SK-N-SH treated with all-trans-retinoic acid at 6 μM for 48 hours (cell line): ENCODE measurements at regions not wholly inside any gene's neighbourhood (a gene's known extent, or its start where the extent isn't known, plus 50 kb on each side); places are given as distances from the start of the nearest gene placed in this dataset.

ENCODE experiments used
- ATAC-seq: fragments of 200-7000 bp; cut with Tn5 transposase; 3 replicates; pipeline ENCODE4 v1.9.1; 2020; ENCODE audit warnings: mild to moderate bottlenecking, moderate library complexity
- ARNTL ChIP-seq: fragments of 450-650 bp; formaldehyde crosslinking; IDR thresholded peaks from 2 replicates; pipeline ENCODE4 v1.5.0; 2020; ENCODE audit warnings: low read depth, mild to moderate bottlenecking, moderate library complexity, borderline replicate concordance
- CSDC2 ChIP-seq: fragments of 250-450 bp; sonication (Bioruptor Pico); IDR thresholded peaks from 2 replicates; pipeline ENCODE4 v1.5.0; 2020; ENCODE audit warnings: mild to moderate bottlenecking, moderate library complexity
- ESRRG ChIP-seq: fragments of 250-450 bp; sonication (Bioruptor Pico); IDR thresholded peaks from 2 replicates; pipeline ENCODE4 v1.6.1; 2021; ENCODE audit warnings: mild to moderate bottlenecking
- GLIS3 ChIP-seq: fragments of 250-450 bp; sonication (Bioruptor Pico); IDR thresholded peaks from 2 replicates; pipeline ENCODE4 v1.5.0; 2020; ENCODE audit warnings: mild to moderate bottlenecking, moderate library complexity
- ISL1 ChIP-seq: fragments of 250-450 bp; sonication (Bioruptor Pico); IDR thresholded peaks from 2 replicates; pipeline ENCODE4 v2.1.2; 2022; ENCODE audit warnings: mild to moderate bottlenecking, moderate library complexity
- OSR1 ChIP-seq: fragments of 250-450 bp; sonication (Bioruptor Pico); IDR thresholded peaks from 2 replicates; pipeline ENCODE4 v1.8.0; 2022; ENCODE audit warnings: moderate library complexity, mild to moderate bottlenecking, inconsistent platforms
- PATZ1 ChIP-seq: fragments of 250-450 bp; sonication (Bioruptor Pico); IDR thresholded peaks from 2 replicates; pipeline ENCODE4 v1.8.0; 2020; ENCODE audit warnings: mild to moderate bottlenecking, moderate library complexity, borderline replicate concordance
- POU6F1 ChIP-seq: fragments of 250-450 bp; sonication (Bioruptor Pico); IDR thresholded peaks from 2 replicates; pipeline ENCODE4 v1.8.0; 2021; ENCODE audit warnings: low read depth, mild to moderate bottlenecking, moderate library complexity, borderline replicate concordance
- RARB ChIP-seq: fragments of 250-450 bp; sonication (Bioruptor Pico); IDR thresholded peaks from 2 replicates; pipeline ENCODE4 v1.8.0; 2021; ENCODE audit warnings: mild to moderate bottlenecking, moderate library complexity
- SNAI2 ChIP-seq: fragments of 250-450 bp; sonication (Bioruptor Pico); IDR thresholded peaks from 2 replicates; pipeline ENCODE4 v1.5.0; 2020; ENCODE audit warnings: mild to moderate bottlenecking, moderate library complexity
- TCF4 ChIP-seq: fragments of 250-450 bp; sonication (Bioruptor Pico); IDR thresholded peaks from 2 replicates; pipeline ENCODE4 v1.8.0; 2021; ENCODE audit warnings: mild to moderate bottlenecking, moderate library complexity, borderline replicate concordance
- TOX ChIP-seq: fragments of 250-450 bp; sonication (Bioruptor Pico); IDR thresholded peaks from 2 replicates; pipeline ENCODE4 v1.8.0; 2021; ENCODE audit warnings: mild to moderate bottlenecking, moderate library complexity, borderline replicate concordance
- TSHZ2 ChIP-seq: fragments of 250-450 bp; sonication (Bioruptor Pico); IDR thresholded peaks from 2 replicates; pipeline ENCODE4 v1.5.0; 2020; ENCODE audit warnings: mild to moderate bottlenecking, moderate library complexity
- ZC3H10 ChIP-seq: fragments of 250-450 bp; sonication (Bioruptor Pico); IDR thresholded peaks from 2 replicates; pipeline ENCODE4 v1.5.1; 2021; ENCODE audit warnings: mild to moderate bottlenecking, moderate library complexity
- ZFP3 ChIP-seq: fragments of 250-450 bp; sonication (Bioruptor Pico); IDR thresholded peaks from 2 replicates; pipeline ENCODE4 v1.5.0; 2020; ENCODE audit warnings: mild to moderate bottlenecking, moderate library complexity
- ZFP30 ChIP-seq: fragments of 450-650 bp; formaldehyde crosslinking; IDR thresholded peaks from 2 replicates; pipeline ENCODE4 v1.5.0; 2022; ENCODE audit warnings: mild to moderate bottlenecking, moderate library complexity
- ZNF565 ChIP-seq: fragments of 450-650 bp; formaldehyde crosslinking; conservative IDR thresholded peaks from 2 replicates; pipeline ENCODE4 v1.5.0; 2020; ENCODE audit warnings: low read depth, mild to moderate bottlenecking, moderate library complexity
- ZNF8 ChIP-seq: fragments of 450-650 bp; formaldehyde crosslinking; IDR thresholded peaks from 2 replicates; pipeline ENCODE4 v1.5.0; 2020; ENCODE audit warnings: mild to moderate bottlenecking, moderate library complexity

DNA sequence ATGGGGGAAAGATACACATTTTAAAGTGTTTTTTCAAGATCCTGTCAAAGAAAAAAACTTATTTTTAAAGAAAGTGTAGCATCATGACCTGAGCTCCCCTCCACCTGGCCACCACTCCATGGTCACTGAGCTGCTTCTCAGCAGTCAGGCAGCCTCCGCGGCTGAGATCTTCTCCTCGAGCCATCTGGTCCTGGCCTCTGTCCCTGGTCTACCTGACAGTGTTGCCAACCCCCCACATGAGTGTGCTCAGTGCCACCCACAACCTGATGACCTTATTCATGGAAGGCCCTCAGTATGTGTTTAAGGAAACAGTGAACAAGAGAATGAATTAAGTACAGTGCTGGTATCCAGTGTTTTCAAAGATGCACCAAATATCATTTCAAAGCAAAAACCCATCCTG lies 694.5 kb upstream of the NRP1 start (continued):
- TF ChIP-seq TSHZ2 (CRISPR knock-in tag), result no peak
- TF ChIP-seq, all 23 proteins: peak for 0

- TF ChIP-seq CSDC2 (CRISPR knock-in tag), result no peak
- no peak for ATAC-seq
Measured at GRCh38 chr10:34024693-34025425, 690.4 kb upstream of the NRP1 start.

GRCh38 chr10:34024282-34024681 lies 689.8 kb upstream of the NRP1 start:
- TF ChIP-seq ZNF8 (CRISPR knock-in tag) (no peak), PATZ1 (CRISPR knock-in tag) (no peak), ARNTL (CRISPR knock-in tag) (no peak), ISL1 (CRISPR knock-in tag) (no peak), TSHZ2 (CRISPR knock-in tag) (no peak), TCF4 (CRISPR knock-in tag) (no peak), RARB (CRISPR knock-in tag) (no peak), ESRRG (CRISPR knock-in tag) (no peak)
- no peak for ATAC-seq

DNA sequence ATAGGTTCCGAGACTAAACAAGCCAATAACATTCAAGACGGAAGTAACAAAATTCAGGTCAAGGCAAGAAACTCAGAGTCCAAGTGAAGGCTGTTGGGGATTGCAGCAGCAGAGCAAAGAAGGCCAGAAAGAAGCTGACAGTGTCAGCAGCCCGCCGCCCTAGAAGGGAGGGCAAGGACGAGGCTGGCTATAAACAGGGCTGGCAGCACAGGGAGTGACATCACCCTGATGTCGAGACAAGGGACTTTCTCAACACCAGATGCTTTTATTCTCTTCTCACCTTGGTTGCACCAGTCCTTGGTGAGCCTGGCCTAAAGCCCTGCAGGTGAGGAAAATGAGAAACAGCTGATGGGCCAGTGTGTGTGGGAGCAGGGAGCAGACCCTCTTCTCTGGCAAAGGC lies 687.7 kb upstream of the NRP1 start:
- ATAC-seq, result no peak

GRCh38 chr10:34018784-34019183 lies 684.3 kb upstream of the NRP1 start:
- no peak for TF ChIP-seq ZNF565 (CRISPR knock-in tag)
- TF ChIP-seq, all 23 proteins: peak for 0
- ATAC-seq, result no peak

More for the DNA sequence above, 687.7 kb upstream of the NRP1 start:
- TF ChIP-seq TCF4 (CRISPR knock-in tag) (no peak), ZNF565 (CRISPR knock-in tag) (no peak)
- TF ChIP-seq, all 23 proteins: peak for 0

- TF ChIP-seq ZC3H10 (no peak), ZNF8 (CRISPR knock-in tag) (no peak), ESRRG (CRISPR knock-in tag) (no peak), TOX (CRISPR knock-in tag) (no peak), POU6F1 (CRISPR knock-in tag) (no peak), ZFP3 (CRISPR knock-in tag) (no peak), TCF4 (CRISPR knock-in tag) (no peak), OSR1 (CRISPR knock-in tag) (no peak), RARB (CRISPR knock-in tag) (no peak), ARNTL (CRISPR knock-in tag) (no peak), ZFP30 (CRISPR knock-in tag) (no peak), GLIS3 (CRISPR knock-in tag) (no peak), SNAI2 (CRISPR knock-in tag) (no peak), CSDC2 (CRISPR knock-in tag) (no peak), ZNF565 (CRISPR knock-in tag) (no peak)
- TF ChIP-seq, all 23 proteins: peak for 0
- no peak for ATAC-seq
Measured at GRCh38 chr10:34018129-34018528, 683.7 kb upstream of the NRP1 start.
